Right cardiac atrium (tissue), 5 donors: ENCODE measurements at regions not wholly inside any gene's neighbourhood (a gene's known extent, or its start where the extent isn't known, plus 50 kb on each side); places are given as distances from the start of the nearest gene placed in this dataset.

Experiments
- ATAC-seq, 2 donors: fragments of 200-7000 bp; cut with Tn5 transposase; one replicate each; pipeline versions ENCODE4 v1.8.0 to v1.9.1; 2020; ENCODE audit warnings: moderate library complexity in 2 of 2, mild to moderate bottlenecking in 1 of 2
- DNase-seq, 3 donors: peaks; one replicate each; pipeline ENCODE4 v3.0.0-alpha.2; 2020
- H3K27ac ChIP-seq: one replicate; pipeline ENCODE4 v1.5.1; 2013; ENCODE audit warnings: mild to moderate bottlenecking, low read length, control low read depth, moderate library complexity
- H3K27me3 ChIP-seq: one replicate; pipeline ENCODE4 v1.6.1; 2013; ENCODE audit not compliant: control insufficient read depth, insufficient read depth
- H3K4me1 ChIP-seq: one replicate; pipeline ENCODE4 v1.6.1; 2013; ENCODE audit warnings: low read length; ENCODE audit not compliant: control insufficient read depth, insufficient read depth
- H3K4me3 ChIP-seq: one replicate; pipeline ENCODE4 v1.5.1; 2013; ENCODE audit warnings: low read length, control low read depth
- H3K9me3 ChIP-seq: one replicate; pipeline ENCODE4 v1.6.1; 2013; ENCODE audit warnings: low read length; ENCODE audit not compliant: control insufficient read depth
- WGBS: extraction: QIAGEN DNeasy Blood & Tissue Kit; methylation state at CpG from one replicate; pipeline ENCODE4 v1.1.7; 2013; 5-methylcytosine and 5-hydroxymethylcytosine counted together
- intact Hi-C, 4 donors: fragments of 100-400 bp; cut with DNase I; formaldehyde crosslinking; loops; one replicate each; pipeline versions ENCODE4 v1.11.0 to v1.14.0; 2022 to 2023
- donor health status: healthy with polysubstance abuse.
- donor health status: DM: no; HTN: yes; CAD: no.
- donor health status: DM: no; HTN: no; CAD: no.
- donor health status: DM: no; HTN: yes; CAD: no; lungs with severe emphysema.
- donor health status: DM: yes; HTN: yes; CAD: no.

GRCh38 chr4:96986816-96987215 lies 1146.9 kb downstream of the PDHA2 start:
- Histone ChIP-seq H3K27ac (no peak overlapping the region), H3K9me3 (no peaks in the 10 kb centered on the region), H3K4me1 (no peaks in the 10 kb centered on the region), H3K4me3 (no peak overlapping the region), H3K27me3 (no peaks in the 10 kb centered on the region)
- no peak for DNase-seq
- intact Hi-C loops, result no loop called here
- ATAC-seq, result no peak
- 78% methylated on average over 1 of the region's 1 CpG for WGBS

- no peak for DNase-seq
- Histone ChIP-seq H3K4me1 (no peaks in the 10 kb centered on the region), H3K27me3 (no peaks in the 10 kb centered on the region), H3K9me3 (no peaks in the 10 kb centered on the region), H3K27ac (no peak overlapping the region), H3K4me3 (no peak overlapping the region)
- intact Hi-C loops, result no loop called here
- WGBS, result 92% methylated on average over 1 of the region's 1 CpG
- ATAC-seq, result no peak
Measured at GRCh38 chr4:96991083-96991482, 1151.2 kb downstream of the PDHA2 start.

GRCh38 chr4:96992443-96992842 lies 1150.8 kb downstream of the STPG2 start:
- Histone ChIP-seq H3K4me3 (no peak overlapping the region), H3K27me3 (no peaks in the 10 kb centered on the region), H3K27ac (no peak overlapping the region), H3K9me3 (no peaks in the 10 kb centered on the region), H3K4me1 (no peaks in the 10 kb centered on the region)
- 82% methylated on average over 4 of the region's 4 CpGs for WGBS
- no peak for DNase-seq
- no peak for ATAC-seq
- intact Hi-C loops, result no loop called here

- no peak for ATAC-seq
- WGBS, result 66% methylated on average over 3 of the region's 3 CpGs
- intact Hi-C loops, result no loop called here
Measured at GRCh38 chr4:96993560-96993959, 1149.7 kb downstream of the STPG2 start.

GRCh38 chr4:97003715-97004114 lies 1139.6 kb downstream of the STPG2 start:
- H3K9me3 ChIP-seq, result no peaks in the 10 kb centered on the region
- ATAC-seq, result no peak
- intact Hi-C loops, result no loop called here
- H3K27ac ChIP-seq, result no peak overlapping the region
- no peak for DNase-seq
- no peaks in the 10 kb centered on the region for H3K4me1 ChIP-seq
- H3K4me3 ChIP-seq, result no peak overlapping the region
- H3K27me3 ChIP-seq, result no peaks in the 10 kb centered on the region

More at GRCh38 chr4:96993560-96993959, 1149.7 kb downstream of the STPG2 start:
- Histone ChIP-seq H3K27me3 (no peaks in the 10 kb centered on the region), H3K9me3 (no peaks in the 10 kb centered on the region), H3K27ac (no peak overlapping the region), H3K4me3 (no peak overlapping the region), H3K4me1 (no peaks in the 10 kb centered on the region)
- DNase-seq, result no peak

DNA sequence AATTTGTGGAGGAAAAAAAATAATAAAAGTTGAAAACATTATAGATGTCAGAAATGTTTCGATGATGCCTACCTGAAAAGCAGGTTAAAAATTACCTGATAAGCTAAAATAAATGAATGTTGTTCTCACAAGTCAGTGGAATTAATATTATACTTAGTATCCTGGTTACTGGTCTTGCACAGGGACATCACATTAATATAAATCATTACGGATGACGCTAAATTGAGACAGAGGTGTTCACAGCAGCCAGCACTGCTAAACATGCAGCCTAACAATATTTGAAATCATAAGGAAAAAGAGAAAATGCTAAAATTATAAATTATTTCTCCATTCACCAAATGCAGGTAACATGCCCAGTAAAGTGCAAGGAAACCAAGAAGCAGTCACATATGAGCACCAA lies 1130.0 kb downstream of the STPG2 start:
- no peak overlapping the region for H3K4me3 ChIP-seq
- H3K9me3 ChIP-seq, result no peaks in the 10 kb centered on the region
- 92% methylated on average over 3 of the region's 3 CpGs for WGBS
- ATAC-seq (no peak), DNase-seq (no peak)
- no peaks in the 10 kb centered on the region for H3K4me1 ChIP-seq
- intact Hi-C loops, result no loop called here
- H3K27ac ChIP-seq, result no peak overlapping the region
- no peaks in the 10 kb centered on the region for H3K27me3 ChIP-seq

GRCh38 chr4:97013711-97014110 lies 1129.6 kb downstream of the STPG2 start:
- DNase-seq, result no peak
- Histone ChIP-seq H3K4me3 (no peak overlapping the region), H3K27ac (no peak overlapping the region), H3K9me3 (no peaks in the 10 kb centered on the region), H3K4me1 (no peaks in the 10 kb centered on the region), H3K27me3 (no peaks in the 10 kb centered on the region)
- 76% methylated on average over 2 of the region's 2 CpGs for WGBS
- intact Hi-C loops, result no loop called here
- ATAC-seq, result no peak

- DNase-seq (no peak), ATAC-seq (no peak)
- 44% methylated on average over 1 of the region's 1 CpG for WGBS
- Histone ChIP-seq H3K4me1 (no peaks in the 10 kb centered on the region), H3K27me3 (no peaks in the 10 kb centered on the region), H3K4me3 (no peak overlapping the region), H3K27ac (no peak overlapping the region), H3K9me3 (no peaks in the 10 kb centered on the region)
- intact Hi-C loops, result no loop called here
Measured at GRCh38 chr4:97015301-97015700, 1128.0 kb downstream of the STPG2 start.

- WGBS, result 61% methylated on average over 5 of the region's 5 CpGs
- Histone ChIP-seq H3K27me3 (no peaks in the 10 kb centered on the region), H3K4me3 (no peak overlapping the region), H3K9me3 (no peaks in the 10 kb centered on the region), H3K4me1 (no peaks in the 10 kb centered on the region), H3K27ac (no peak overlapping the region)
- intact Hi-C loops, result no loop called here
- ATAC-seq, result no peak
- DNase-seq, result no peak
Measured at GRCh38 chr4:97016186-97016907, 1126.9 kb downstream of the STPG2 start.

DNA sequence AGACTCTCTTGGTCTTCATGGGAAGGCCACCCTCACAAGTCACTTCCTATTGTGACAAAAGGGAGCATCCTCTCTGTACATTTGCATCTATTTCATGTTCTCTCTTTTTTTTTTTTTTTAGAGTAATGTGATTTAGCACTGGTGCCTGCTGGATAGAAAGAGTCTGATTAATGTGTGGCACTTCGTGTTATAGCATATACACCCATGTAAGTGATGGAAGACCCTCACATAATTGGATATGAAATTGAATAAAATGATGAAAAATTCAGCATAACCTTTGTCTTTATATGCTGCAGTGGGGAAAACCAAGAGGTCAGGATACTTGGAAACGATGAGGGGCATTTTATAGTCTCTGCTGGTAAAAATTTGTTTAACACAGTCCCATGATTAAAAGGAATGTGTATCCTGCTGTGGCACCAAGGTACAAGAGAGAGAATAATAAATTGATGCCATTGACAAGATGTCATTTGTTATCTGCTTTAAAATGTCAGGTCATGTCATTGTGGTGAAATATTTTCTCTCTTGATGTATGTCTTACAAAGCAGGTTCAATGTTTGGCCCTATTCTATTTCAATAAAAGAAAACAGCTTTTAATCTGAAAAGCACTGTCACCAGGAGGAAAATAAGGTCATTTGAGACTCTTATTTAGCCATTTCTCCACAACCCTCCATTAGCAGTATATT lies 1115.4 kb downstream of the STPG2 start:
- ATAC-seq (no peak), DNase-seq (no peak)
- Histone ChIP-seq H3K9me3 (no peaks in the 10 kb centered on the region), H3K27me3 (no peaks in the 10 kb centered on the region), H3K4me1 (no peaks in the 10 kb centered on the region), H3K4me3 (no peak overlapping the region), H3K27ac (no peak overlapping the region)
- WGBS, result 70% methylated on average over 2 of the region's 2 CpGs
- intact Hi-C loops, result no loop called here

DNA sequence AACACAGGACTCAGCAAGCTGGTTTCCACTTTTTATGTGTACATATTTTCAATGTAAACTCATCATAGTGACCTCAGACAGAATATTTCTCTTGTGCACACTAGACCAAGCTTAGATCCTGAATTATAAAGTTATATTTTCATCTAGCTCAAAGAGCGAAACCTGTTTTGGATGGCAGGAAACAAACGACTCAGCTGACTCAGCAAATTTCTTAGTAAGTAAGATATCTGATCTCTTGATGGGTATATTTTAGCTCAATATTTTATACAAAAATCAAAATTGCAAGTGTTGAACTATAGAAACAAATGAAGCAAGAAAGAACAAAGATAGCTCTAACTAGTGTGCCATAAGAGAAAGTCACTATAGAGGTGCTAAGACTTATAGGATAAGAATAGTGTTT lies 1114.5 kb downstream of the STPG2 start:
- ATAC-seq (no peak), DNase-seq (no peak)
- 57% methylated on average over 2 of the region's 2 CpGs for WGBS
- H3K27ac ChIP-seq, result no peak overlapping the region
- no peaks in the 10 kb centered on the region for H3K4me1 ChIP-seq
- intact Hi-C loops, result no loop called here
- H3K27me3 ChIP-seq, result no peaks in the 10 kb centered on the region
- no peak overlapping the region for H3K4me3 ChIP-seq
- H3K9me3 ChIP-seq, result no peaks in the 10 kb centered on the region
